Stimulated activated CD4-positive, alpha-beta T cell treated with anti-CD3 and anti-CD28 coated beads, Interleukin-15, amount 100 ng/mL, for 24 hours (primary cell): ENCODE measurements at regions not wholly inside any gene's neighbourhood (a gene's known extent, or its start where the extent isn't known, plus 50 kb on each side); places are given as distances from the start of the nearest gene placed in this dataset.
A peak's percentile ranks its signal among the peaks of the same experiment; 100 is the strongest.

Experiments used
- DNase-seq: peaks from one replicate; pipeline ENCODE4 v3.0.0-alpha.2; 2020

DNA sequence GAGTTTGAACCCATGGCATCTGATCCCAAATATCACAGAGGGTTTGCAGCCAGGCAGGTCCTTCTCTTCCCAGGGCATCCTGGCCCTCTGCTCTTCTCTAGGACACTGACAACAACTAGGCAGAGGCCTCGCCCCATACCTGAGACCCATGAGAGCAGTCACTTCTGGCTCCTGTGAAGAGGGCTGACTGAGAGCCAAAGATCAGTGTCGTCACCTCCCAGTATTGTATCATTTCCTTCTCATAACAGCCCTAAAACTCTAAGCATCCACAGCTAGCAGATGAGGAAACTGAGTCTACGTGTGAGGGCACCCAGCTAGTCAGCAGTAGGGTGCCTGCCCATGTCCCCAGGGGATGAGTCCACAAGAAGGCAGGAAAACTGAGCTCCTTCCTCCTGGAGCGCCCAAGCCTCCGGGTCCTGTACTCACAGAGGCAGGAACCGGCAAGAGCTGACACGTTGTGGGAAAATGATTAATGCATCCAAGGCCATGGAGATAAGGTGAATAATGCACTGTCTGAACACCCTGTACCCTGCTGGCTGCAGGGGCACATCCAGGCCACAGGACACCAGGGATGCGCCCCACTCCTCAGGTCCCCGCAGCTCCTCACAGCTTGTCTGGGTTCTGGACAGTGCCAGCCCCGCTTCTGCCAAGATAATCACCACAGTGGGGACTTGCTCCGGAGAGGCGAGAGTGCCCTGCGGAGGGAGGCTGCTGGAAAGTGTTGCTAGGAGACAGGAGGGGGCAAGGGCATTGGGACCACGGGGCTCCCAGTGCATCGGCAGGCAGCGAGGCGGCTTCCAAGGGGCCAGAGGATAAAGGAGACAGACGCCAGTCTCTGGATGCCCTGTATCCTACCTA is 340.0 kb downstream of the NPHP4 start:
- no peak for DNase-seq

DNA sequence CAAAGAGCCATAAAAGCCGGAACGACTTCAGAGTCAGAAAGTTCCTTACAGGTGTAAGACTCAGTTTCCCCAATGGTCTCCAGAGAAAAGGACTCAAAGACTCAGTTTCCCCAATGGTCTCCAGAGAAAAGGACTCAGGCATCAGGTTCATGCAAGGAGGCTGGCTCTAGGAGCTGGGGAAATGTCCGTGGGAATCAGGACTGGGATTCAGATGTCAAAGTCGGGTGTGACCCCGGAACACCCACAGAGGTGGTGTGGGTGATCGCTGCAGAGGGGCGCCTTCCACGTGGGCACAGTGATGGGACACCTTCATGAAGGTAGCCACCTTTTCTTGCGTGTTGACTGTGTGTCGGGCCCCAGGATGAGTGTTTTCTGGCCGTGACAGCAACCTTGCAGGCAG is 340.8 kb downstream of the NPHP4 start:
- DNase-seq: no peak

DNA sequence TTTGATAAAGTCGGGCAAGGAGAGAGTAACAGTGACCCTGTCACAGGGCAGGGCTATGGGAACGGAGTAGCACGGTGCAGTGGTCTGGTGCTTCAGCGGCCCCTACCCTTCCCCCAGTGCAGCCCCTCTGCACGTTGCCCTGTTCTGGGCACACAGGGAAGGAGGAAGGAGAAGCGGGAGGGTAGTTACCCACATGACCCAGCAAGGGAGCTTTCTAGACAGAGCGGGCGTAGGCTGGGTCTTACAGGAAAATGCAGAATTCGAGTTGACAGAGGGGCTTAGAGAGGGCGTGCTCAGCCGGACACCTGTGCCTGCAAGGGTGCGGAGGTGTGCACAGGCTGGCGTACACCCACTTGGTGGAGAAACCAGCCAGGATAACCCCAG is 341.2 kb downstream of the NPHP4 start:
- DNase-seq: no peak

DNA sequence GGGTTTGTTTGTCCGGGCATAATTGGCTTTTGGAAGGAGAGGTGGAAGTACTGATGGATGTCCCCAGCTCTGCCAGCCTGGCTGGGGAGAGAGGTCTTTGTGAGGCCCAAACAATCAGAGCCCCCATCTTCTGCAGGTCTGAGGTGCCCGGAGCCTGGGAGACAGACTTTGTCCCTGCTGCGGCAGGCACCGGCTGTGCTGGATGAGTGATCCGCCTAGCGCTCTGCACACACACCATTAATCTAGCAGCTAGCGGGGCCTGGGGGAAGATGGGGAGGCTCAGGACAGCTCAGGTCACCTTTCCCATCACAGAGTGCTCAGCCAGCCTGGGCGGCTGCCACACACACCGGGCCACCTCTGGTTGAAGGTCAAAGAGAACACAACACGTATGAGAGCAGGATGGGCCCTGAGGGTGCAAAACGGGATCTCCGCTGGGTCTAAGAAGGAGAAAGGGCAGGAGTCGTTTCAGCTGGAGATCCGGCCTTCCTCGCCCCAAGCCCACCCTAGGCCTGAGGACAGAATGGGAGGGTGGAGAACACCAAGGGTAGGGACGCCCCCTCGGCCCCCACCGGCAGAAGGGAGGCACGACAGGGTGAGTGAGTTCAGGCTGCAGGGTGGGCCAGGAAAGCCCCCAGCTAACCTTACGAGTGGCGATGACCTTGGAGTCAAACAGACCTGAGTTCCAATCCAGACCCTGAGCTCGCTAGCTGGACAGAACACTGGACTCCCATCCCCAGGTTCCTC is 341.8 kb downstream of the NPHP4 start:
- no peak for DNase-seq

DNA sequence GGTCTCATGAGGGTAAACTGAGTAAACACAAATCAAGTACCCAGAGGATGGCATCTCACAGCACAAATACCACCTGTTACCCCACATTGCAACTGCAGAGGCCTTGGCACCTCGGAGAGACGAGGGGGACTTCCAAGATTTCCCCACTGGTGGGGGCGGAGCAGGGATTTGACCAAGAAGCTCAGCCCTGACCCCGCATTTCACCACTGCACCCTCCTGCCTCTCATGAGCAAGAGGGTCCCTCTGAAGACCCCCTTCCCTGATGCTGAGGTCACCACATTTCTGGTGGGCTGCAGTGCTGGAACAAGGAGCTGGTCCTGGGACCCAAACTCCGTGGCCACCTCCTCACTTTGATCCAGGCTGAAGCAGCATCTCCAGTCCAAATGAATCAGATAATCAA is 342.4 kb downstream of the NPHP4 start:
- DNase-seq: no peak

DNA sequence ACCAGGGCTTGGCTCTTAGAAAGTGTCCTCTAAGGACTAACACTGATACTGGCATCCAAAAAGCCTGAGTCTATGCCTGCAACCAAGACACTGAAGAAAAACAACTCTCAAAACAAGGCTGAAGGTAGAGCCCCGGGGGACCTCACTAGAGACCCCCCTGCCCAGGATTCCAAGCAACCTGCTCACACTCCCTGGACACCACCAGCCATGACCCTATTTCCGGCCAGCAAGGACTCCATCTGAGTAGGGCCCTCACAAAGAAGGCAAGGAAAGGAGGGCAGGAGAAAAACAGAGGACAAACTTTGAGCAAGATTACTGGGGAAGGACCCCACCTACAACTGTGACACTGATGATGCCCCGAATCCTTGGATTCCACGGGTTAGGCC is 343.1 kb downstream of the NPHP4 start:
- DNase-seq: no peak

DNA sequence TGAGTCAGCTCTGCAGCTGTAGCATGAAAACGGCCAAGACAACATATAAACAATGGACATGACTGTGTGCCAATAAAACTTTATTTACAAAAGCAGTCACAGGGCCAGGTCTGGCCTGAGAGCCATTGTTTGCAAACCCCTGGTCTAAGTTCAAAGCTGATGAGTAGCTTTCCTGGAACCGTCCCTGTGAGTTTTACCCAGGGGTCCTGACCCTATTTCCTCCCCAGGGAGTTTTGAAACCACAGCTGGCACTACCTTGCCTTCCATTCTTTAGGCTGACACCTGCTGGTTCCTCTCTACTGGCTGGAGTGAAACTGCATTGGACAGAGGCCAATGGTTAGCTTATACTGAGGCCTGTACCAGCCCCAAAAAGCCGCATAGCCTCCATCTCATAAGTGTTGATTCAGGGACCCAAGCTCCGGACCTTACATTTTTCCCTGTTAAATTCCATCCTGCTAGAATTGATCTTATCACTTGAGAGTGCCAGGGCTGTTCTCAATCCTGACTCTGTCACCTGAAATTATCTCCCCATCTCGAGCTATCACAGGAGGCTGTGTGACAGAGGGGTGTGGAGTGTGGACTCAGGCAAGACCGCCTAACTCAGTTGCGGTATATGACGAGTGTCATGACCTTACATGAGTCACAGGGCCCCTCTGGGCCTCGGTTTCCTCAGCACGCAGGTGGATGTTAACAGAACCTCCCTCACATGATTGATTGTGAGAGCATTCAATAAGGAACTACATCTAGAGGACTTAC is 343.6 kb downstream of the NPHP4 start:
- no peak for DNase-seq

DNA sequence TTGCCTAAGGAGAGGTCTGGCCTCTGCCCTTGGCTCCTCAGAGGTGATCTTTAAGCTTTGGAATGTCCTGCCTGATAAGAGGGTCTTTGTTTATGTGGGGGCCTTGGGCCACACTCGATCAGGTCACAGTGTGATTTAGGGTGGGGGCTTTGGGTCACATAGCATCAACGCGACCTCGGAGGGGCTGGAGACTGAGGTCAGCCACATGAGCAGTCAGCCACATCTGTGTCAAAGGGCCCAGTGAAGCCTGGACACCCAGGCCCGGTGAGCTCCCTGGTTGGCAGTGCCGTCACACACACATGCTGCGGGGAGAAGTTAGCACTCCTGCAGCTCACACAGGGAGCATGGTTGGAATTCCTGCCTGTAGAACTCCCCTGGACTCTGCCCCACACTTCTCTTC is 345.0 kb downstream of the NPHP4 start:
- no peak for DNase-seq

DNA sequence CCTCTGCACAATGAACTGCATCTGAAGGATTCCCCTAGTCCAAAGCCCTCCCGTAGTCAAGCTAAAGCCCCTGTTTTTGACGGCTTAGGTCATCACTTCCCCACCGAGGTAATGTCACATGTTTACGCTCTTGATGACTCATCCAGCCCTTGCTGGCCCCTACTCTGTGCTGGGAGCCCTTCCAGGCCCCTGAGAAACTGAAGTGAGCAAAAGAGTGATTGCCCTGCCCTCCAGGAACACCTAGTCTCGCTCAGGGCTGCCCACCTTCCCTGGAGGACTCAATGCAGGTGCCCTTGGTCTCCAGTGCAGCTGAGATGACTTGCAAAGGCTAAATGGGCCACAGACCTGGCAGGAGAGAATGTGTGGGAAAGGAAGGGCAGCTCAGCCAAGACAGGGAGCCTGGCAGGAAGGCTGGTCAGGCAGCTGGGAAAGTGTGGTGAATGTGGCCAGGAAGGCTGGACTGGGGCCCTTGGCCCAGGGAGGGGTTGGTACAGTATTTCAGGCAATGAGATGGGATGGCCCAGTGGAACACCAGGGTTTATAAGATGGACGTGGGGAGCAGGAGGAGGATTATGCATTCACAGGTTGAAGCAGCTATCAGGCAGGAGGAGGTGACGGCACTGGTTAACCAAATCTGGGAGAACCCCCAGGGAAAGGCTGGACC is 345.6 kb downstream of the NPHP4 start:
- DNase-seq: no peak

DNA sequence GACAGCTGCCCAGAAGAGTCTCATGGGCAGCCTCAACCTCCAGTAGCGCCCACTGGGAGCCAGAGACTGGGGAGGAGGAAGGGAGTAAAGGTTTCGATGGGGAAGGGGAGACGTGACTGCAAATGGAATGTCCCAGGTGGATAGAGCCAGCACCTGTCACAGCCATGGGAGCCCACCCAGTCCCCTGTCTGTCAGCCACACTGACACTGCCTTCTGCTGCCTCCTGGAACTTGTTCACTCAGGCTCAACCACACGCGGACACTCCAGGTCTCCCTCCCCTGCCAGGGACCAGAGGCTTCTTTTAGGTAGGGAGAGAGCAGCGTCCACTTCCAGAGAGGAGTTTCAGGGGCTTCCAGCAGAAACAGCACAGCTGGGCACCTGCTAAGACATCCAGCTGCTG is 346.3 kb downstream of the NPHP4 start:
- no peak for DNase-seq

DNA sequence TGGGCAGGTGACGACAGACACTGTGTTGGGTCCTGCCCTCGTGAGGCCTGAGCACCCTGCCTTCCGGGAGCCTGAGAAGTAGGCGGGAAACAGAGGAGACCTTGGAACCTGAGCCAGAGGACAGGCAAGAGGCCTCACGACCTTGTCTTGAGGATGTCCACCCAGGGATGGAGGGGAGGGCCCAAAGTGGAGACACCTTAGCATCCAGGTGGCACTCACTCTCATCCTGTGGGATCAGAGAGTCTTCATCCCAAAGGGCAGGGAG is 347.2 kb downstream of the NPHP4 start:
- no peak for DNase-seq

DNA sequence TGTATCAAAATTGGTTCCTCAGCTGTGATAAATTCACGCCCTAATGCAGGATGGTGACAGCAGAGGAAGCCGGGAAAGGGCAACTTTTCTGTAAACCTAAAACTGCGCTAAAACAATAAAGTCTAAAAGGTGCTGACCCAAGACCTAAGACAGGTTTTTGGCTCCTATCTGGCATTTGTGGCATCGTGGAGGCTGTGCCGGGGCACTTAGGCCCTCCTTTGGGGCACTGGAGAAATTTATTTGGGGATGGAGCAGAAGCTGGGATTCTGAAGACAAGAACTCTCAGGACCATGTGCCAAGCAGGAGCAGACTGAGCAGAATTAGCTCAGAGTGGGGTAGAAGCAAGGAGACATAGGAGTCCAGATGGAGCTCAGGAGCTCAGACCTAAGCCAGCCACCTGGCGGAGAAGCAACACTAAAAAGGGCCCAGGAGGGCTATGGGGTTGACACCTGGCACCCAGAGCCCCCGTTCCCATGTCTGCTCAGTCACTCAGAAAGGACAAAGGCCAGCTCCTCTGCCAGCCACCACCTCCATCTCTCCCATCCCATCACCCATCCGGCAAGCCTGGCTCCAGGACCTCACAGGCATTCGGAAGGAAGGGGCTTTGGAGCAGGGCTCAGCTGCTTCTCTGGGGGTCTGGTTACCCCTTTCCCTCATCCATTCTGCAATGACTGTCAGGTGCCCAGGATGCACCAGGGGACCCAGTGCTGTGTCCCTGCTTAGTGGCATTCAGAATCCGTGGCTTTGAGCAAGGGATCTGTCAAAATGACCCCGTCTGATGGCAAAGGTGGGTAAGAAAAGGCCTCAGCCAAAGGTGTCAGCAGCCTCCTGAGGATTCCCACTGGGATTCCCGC is 347.7 kb downstream of the NPHP4 start:
- DNase-seq: no peak

DNA sequence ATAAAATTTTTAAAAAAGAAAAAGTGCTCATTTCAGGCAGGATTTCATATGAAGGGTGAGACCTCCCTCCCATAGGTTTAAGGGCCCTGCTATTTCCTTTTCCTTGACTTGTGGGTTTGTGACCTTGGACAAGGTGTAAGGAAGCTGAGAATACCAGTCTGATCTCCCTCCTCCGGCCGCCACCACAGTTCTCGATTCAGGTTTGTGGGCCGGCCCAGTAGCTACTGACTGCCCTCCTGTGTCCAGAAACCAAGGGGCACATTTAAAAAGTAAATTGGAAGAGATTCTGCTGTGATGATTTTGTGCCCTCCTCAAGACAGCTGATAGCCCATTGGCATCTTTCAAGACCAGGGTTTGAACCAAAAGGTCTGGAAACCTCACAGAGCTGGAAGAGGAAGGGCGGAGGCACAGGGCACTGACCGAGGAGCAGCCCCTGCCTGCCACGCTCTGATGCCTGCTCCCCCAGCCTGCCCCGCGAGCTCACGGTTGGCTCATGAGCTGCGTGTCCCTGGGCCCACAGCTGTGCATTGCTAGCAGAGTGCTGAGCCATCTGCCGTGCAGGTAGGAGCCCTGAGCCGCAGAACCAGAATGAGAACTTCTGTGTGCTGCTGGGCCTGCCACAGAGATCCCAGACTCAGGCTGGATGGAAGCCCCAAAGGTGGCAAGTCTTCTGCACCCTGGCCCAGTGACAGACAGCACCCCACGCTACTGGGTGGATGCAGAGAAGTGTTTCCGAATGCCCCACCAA is 348.7 kb downstream of the NPHP4 start:
- no peak for DNase-seq

DNA sequence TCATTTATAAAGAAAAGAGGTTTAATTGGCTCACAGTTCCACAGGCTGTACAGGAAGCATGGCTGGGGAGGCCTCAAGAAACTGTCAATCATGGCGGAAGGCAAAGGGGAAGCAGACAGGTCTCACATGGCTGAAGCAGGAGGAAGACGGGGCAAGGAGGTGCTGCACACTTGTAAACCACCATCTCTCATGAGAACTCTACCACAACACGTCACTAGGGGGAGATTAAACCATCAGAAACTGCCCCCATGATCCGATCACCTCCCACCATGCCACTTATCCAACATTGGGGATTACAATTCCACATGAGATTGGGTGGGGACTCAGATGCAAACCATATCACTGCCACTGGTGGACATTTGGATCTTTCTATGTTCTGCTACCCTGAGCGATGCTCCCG is 351.4 kb downstream of the NPHP4 start:
- DNase-seq: no peak

DNA sequence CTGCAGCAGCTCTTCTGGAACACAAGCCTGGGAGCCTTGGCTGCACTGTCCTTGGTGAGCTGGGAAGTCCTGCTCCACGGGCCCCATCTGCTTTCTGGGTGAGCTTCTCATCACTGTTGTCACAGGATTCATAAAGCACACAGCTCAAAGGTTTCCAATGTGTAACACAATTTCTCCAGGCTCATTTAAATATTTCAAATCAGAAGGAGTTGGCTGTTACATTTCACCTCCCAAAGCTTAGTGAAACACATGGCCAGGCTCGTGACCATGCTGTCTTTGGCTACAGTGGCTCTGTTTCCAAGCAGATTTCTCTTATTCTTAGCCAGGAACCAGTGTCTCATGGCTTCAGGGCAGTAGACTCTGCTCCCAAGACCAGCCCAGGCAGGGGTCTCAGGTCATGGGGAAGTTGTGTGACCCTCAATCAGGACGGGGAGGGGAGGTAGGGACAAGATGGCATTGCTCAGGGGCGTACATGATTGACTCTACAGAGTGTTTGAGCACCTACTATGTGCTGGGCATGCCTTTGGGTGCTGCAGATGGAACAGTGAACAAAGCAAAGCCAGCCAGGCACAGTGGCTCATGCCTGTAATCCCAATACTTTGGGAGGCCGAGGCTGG is 353.0 kb downstream of the NPHP4 start:
- no peak for DNase-seq

DNA sequence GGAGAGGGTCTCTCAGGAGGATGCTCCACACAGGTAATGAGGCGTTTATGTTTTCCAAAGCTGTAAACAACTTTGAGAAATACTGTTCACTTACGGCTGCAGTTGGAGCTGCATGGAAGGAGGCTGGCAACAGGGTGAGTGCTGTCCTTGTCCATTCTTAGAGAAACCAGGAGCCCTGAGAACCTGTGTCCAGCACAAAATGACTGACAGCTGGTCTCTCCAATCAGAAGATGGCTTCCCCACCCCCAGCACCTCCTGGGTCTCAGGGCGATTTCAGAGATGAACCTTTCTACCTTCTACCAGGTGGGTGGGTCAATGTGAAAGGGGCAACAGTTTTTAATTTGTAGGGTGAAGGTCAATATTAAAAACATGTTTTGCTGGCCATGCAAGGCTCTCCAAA is 353.6 kb downstream of the NPHP4 start:
- no peak for DNase-seq

DNA sequence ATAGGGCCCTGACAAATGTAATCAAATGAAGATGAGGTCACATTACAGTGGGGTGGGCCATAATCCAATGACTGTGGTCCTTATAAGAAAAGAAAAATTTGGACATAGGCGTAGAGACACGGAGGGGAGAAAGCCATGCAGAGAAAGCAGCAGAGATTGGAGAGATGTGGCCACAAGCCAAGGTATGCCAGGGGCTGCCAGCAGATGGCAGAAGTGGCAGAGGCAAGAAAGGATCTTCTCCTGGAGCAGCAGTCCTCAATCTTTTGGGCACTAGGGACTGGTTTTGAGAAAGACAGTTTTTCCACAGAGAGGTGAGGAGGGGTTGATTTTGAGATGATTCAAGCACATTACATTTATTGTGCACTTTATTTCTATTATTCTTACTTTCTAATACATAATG is 355.1 kb downstream of the NPHP4 start:
- DNase-seq: peak; percentile 34

DNA sequence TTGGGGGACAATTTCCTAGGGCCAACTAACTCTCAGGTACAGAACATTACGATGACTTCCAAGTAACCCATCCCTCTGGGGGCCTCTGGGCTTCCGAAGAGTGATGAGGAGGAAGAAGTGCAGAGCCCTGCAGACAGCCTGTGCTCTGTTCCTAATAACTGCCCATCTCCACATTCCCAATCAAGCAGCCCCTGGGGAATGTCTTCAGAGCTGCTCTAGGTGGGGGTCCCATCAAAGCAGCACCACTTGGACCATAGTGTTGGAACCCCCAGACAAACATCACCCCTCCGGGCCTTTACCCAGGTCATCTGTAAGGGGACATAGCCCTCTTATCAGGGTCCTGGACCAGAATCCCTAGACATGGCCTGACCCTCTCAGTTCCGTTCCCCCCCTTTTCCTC is 357.3 kb downstream of the NPHP4 start:
- DNase-seq: no peak

DNA sequence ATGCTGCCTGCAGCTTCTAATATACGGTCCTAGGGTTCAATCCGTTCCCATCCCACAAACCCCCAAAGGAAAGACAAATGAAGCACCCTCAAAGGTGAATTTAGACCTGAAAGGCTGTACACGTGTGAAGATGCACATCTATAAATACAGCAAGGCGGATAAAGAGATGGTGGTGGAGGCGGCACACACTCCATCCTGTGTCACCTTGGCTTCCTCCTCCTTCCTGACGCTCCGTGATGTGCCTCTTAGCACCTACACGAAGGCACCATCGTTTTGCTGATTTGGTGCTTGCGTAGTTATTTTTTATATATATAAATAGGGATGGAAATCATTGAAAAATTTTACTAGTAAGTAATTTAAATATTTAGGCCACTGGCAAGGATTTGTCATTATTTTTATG is 359.4 kb downstream of the NPHP4 start:
- DNase-seq: no peak

DNA sequence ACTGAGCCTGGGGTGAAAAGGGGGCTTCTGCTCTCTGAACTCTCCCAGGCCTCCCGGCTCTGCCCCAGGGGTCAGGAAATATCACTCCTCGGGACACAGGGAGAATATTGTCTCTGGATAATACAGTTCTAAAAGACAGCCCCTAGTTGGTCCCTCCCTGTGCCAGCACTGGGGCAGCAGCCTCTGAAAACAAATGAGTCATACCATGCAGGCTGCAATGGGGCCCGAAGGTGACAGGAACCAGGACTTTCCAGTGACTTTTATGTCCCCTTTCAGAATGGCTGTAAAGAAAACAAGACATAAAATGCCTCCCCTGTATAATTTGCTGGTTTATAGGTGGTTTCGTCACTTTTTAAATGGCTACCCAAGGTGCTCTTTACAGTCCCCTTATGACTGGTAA is 360.0 kb downstream of the NPHP4 start:
- DNase-seq: peak; percentile 18

DNA sequence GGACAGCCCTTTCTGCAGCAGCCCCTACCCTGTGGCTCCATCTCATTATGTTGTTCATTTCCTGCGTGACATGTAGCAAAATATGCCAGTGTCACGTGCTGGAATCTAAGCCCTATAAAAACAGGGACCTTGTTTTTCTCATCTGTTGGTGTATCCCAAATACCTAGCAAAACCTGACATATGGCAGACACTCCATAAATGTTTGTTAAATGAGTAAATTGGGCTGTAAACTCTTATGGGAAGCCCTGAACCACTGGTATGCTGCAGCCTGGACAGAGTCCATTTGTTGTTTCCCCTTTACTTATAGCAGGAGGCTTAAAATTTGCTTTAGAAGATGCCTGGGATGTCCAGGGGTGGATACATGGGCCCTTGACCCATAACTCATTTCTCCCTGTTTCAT is 363.8 kb downstream of the NPHP4 start:
- DNase-seq: no peak
